HUES48 (cell line): ENCODE measurements at regions not wholly inside any gene's neighbourhood (a gene's known extent, or its start where the extent isn't known, plus 50 kb on each side); places are given as distances from the start of the nearest gene placed in this dataset.
"Not testable (repeated sequence)": the region's sequence is repeated elsewhere in the genome, so short reads cannot be mapped to it uniquely, and the experiment has no call there.

Experiments used
- H3K27ac ChIP-seq: one replicate; pipeline ENCODE4 v1.7.0; 2013; ENCODE audit warnings: low read depth, low read length, inconsistent platforms
- H3K27me3 ChIP-seq: 2 replicates; pipeline ENCODE4 v1.6.1; 2013; ENCODE audit warnings: mild to moderate bottlenecking, low read length; ENCODE audit not compliant: control insufficient read depth, insufficient read depth
- H3K36me3 ChIP-seq: 2 replicates; pipeline ENCODE4 v1.6.1; 2013; ENCODE audit warnings: low read length; ENCODE audit not compliant: control insufficient read depth, insufficient read depth
- H3K4me1 ChIP-seq: 2 replicates; pipeline ENCODE4 v1.6.1; 2013; ENCODE audit warnings: mild to moderate bottlenecking, low read length; ENCODE audit not compliant: control insufficient read depth, insufficient read depth
- H3K4me3 ChIP-seq: 2 replicates; pipeline ENCODE4 v1.5.1; 2013; ENCODE audit warnings: mild to moderate bottlenecking, low read depth, low read length
- H3K9ac ChIP-seq: 2 replicates; pipeline ENCODE4 v1.6.1; 2013; ENCODE audit warnings: mild to moderate bottlenecking, low read depth, low read length, moderate library complexity
- H3K9me3 ChIP-seq: 2 replicates; pipeline ENCODE4 v1.6.1; 2013; ENCODE audit warnings: low read length; ENCODE audit not compliant: control insufficient read depth, insufficient read depth

- Histone ChIP-seq H3K9ac (no peak overlapping the region), H3K9me3 (no peaks in the 10 kb centered on the region), H3K27ac (no peak overlapping the region), H3K27me3 (no peaks in the 10 kb centered on the region), H3K4me3 (no peak overlapping the region), H3K4me1 (no peaks in the 10 kb centered on the region), H3K36me3 (no peaks in the 10 kb centered on the region)
Observed at GRCh38 chr20:48530957-48531356, 296.8 kb downstream of the PREX1 start.

- Histone ChIP-seq H3K27ac (no peak overlapping the region), H3K4me3 (no peak overlapping the region), H3K36me3 (no peaks in the 10 kb centered on the region), H3K27me3 (no peaks in the 10 kb centered on the region), H3K9me3 (no peaks in the 10 kb centered on the region), H3K9ac (no peak overlapping the region), H3K4me1 (no peaks in the 10 kb centered on the region)
Observed at GRCh38 chr20:48528346-48528745, 299.5 kb downstream of the PREX1 start.

GRCh38 chr20:48527771-48528170 is 300.0 kb downstream of the PREX1 start:
- Histone ChIP-seq H3K27me3 (no peaks in the 10 kb centered on the region), H3K9ac (no peak overlapping the region), H3K27ac (no peak overlapping the region), H3K4me3 (no peak overlapping the region), H3K36me3 (no peaks in the 10 kb centered on the region), H3K4me1 (no peaks in the 10 kb centered on the region), H3K9me3 (no peaks in the 10 kb centered on the region)

- Histone ChIP-seq H3K36me3 (no peaks in the 10 kb centered on the region), H3K9ac (no peak overlapping the region), H3K27ac (no peak overlapping the region), H3K4me1 (no peaks in the 10 kb centered on the region), H3K4me3 (no peak overlapping the region), H3K9me3 (no peaks in the 10 kb centered on the region), H3K27me3 (no peaks in the 10 kb centered on the region)
Observed at GRCh38 chr20:48526936-48527335, 300.9 kb downstream of the PREX1 start.

GRCh38 chr20:48525400-48525799 is 302.4 kb downstream of the PREX1 start:
- Histone ChIP-seq H3K4me3 (no peak overlapping the region), H3K9me3 (no peaks in the 10 kb centered on the region), H3K9ac (no peak overlapping the region), H3K36me3 (no peaks in the 10 kb centered on the region), H3K4me1 (no peaks in the 10 kb centered on the region), H3K27me3 (no peaks in the 10 kb centered on the region), H3K27ac (no peak overlapping the region)

GRCh38 chr20:48524582-48524981 is 303.2 kb downstream of the PREX1 start:
- no peak overlapping the region for H3K4me3 ChIP-seq
- no peak overlapping the region for H3K27ac ChIP-seq
- H3K27me3 ChIP-seq = no peaks in the 10 kb centered on the region
- H3K36me3 ChIP-seq = no peaks in the 10 kb centered on the region
- H3K9ac ChIP-seq = no peak overlapping the region
- H3K4me1 ChIP-seq = no peaks in the 10 kb centered on the region
- no peaks in the 10 kb centered on the region for H3K9me3 ChIP-seq

- no peak overlapping the region for H3K4me3 ChIP-seq
- H3K4me1 ChIP-seq = no peaks in the 10 kb centered on the region
- no peaks in the 10 kb centered on the region for H3K9me3 ChIP-seq
- no peak overlapping the region for H3K9ac ChIP-seq
- H3K27ac ChIP-seq = no peak overlapping the region
- no peaks in the 10 kb centered on the region for H3K36me3 ChIP-seq
- no peaks in the 10 kb centered on the region for H3K27me3 ChIP-seq
Observed at GRCh38 chr20:48523191-48523995, 304.4 kb downstream of the PREX1 start.

GRCh38 chr20:48521121-48521520 is 306.7 kb downstream of the PREX1 start:
- Histone ChIP-seq H3K4me1 (no peaks in the 10 kb centered on the region), H3K9me3 (no peaks in the 10 kb centered on the region), H3K27ac (no peak overlapping the region), H3K9ac (no peak overlapping the region), H3K27me3 (no peaks in the 10 kb centered on the region), H3K4me3 (no peak overlapping the region), H3K36me3 (no peaks in the 10 kb centered on the region)

GRCh38 chr20:48516196-48516595 is 311.6 kb downstream of the PREX1 start:
- not testable (repeated sequence) for H3K4me1 ChIP-seq, H3K4me3 ChIP-seq, H3K36me3 ChIP-seq, H3K9ac ChIP-seq, H3K27me3 ChIP-seq, H3K9me3 ChIP-seq, H3K27ac ChIP-seq

- H3K9me3 ChIP-seq, H3K36me3 ChIP-seq, H3K4me3 ChIP-seq, H3K9ac ChIP-seq, H3K4me1 ChIP-seq, H3K27me3 ChIP-seq, H3K27ac ChIP-seq: not testable (repeated sequence)
Observed at GRCh38 chr20:48514577-48514976, 313.2 kb downstream of the PREX1 start.

GRCh38 chr20:48512539-48512938 is 315.3 kb downstream of the PREX1 start:
- H3K27me3 ChIP-seq, H3K36me3 ChIP-seq, H3K9ac ChIP-seq, H3K9me3 ChIP-seq, H3K4me3 ChIP-seq, H3K4me1 ChIP-seq, H3K27ac ChIP-seq: not testable (repeated sequence)
